Mesenchymal stem cell (in vitro differentiated cells and primary cell): ENCODE measurements at regions not wholly inside any gene's neighbourhood (a gene's known extent, or its start where the extent isn't known, plus 50 kb on each side); places are given as distances from the start of the nearest gene placed in this dataset.
A peak's percentile ranks its signal among the peaks of the same experiment; 100 is the strongest.

Experiments
- DNase-seq: peaks from one replicate; pipeline ENCODE4 v3.0.0-alpha.2; 2013
- H2AFZ ChIP-seq: one replicate; pipeline ENCODE4 v1.6.1; 2013; ENCODE audit warnings: low read depth, mild to moderate bottlenecking, control low read depth, inconsistent platforms, low read length, moderate library complexity
- H2AK5ac ChIP-seq: 2 replicates; pipeline ENCODE4 v1.6.1; 2013; ENCODE audit warnings: low read length, moderate library complexity, mild to moderate bottlenecking, inconsistent platforms; ENCODE audit not compliant: severe bottlenecking
- H2BK120ac ChIP-seq: one replicate; pipeline ENCODE4 v1.6.1; 2013; ENCODE audit warnings: low read depth, mild to moderate bottlenecking, inconsistent platforms, low read length, moderate library complexity
- H2BK12ac ChIP-seq, 2 experiments: one replicate each; pipeline ENCODE4 v1.6.1; 2013; ENCODE audit warnings: inconsistent platforms in 2 of 2, low read length in 2 of 2, mild to moderate bottlenecking in 2 of 2, moderate library complexity in 2 of 2, control low read depth in 1 of 2
- H2BK15ac ChIP-seq: one replicate; pipeline ENCODE4 v1.6.1; 2013; ENCODE audit warnings: mild to moderate bottlenecking, low read depth, inconsistent platforms; ENCODE audit not compliant: poor library complexity, severe bottlenecking
- H2BK5ac ChIP-seq: 2 replicates; pipeline ENCODE4 v1.6.1; 2013; ENCODE audit warnings: low read depth, mild to moderate bottlenecking, low read length, control low read depth, inconsistent platforms; ENCODE audit not compliant: poor library complexity, severe bottlenecking
- H3K14ac ChIP-seq, 2 experiments: one replicate each; pipeline ENCODE4 v1.6.1; 2013; ENCODE audit warnings: inconsistent platforms in 2 of 2, low read length in 2 of 2, control low read depth in 1 of 2, mild to moderate bottlenecking in 1 of 2, moderate library complexity in 1 of 2
- H3K18ac ChIP-seq, 2 experiments: one replicate each; pipeline ENCODE4 v1.6.1; 2013; ENCODE audit warnings: inconsistent platforms in 2 of 2, low read length in 2 of 2, control low read depth in 1 of 2, low read depth in 1 of 2, mild to moderate bottlenecking in 1 of 2
- H3K23ac ChIP-seq, 2 experiments: one replicate each; pipeline ENCODE4 v1.6.1; 2013; ENCODE audit warnings: inconsistent platforms in 2 of 2, low read length in 2 of 2, mild to moderate bottlenecking in 2 of 2, moderate library complexity in 2 of 2, control low read depth in 1 of 2
- H3K27ac ChIP-seq: 2 replicates; pipeline ENCODE4 v1.5.1; 2013; ENCODE audit warnings: mild to moderate bottlenecking, moderate library complexity, low read length, control low read depth, inconsistent platforms; ENCODE audit not compliant: poor library complexity, severe bottlenecking
- H3K27me3 ChIP-seq, 2 experiments: 2 replicates each; pipeline versions ENCODE4 v1.6.1 to v1.7.0; 2013; ENCODE audit warnings: low read length in 2 of 2, mild to moderate bottlenecking in 2 of 2, moderate library complexity in 2 of 2, control low read depth in 1 of 2, inconsistent platforms in 1 of 2; ENCODE audit not compliant: control insufficient read depth in 1 of 2, insufficient read depth in 1 of 2
- H3K36me3 ChIP-seq, 2 experiments: 2 replicates each; pipeline versions ENCODE4 v1.6.1 to v1.7.0; 2013; ENCODE audit warnings: low read length in 2 of 2, control low read depth in 1 of 2, inconsistent platforms in 1 of 2, low read depth in 1 of 2, mild to moderate bottlenecking in 1 of 2; ENCODE audit not compliant: insufficient read depth in 2 of 2, control insufficient read depth in 1 of 2
- H3K4ac ChIP-seq, 2 experiments: one replicate each; pipeline ENCODE4 v1.6.1; 2013; ENCODE audit warnings: inconsistent platforms in 2 of 2, low read length in 2 of 2, mild to moderate bottlenecking in 2 of 2, moderate library complexity in 2 of 2, control low read depth in 1 of 2, low read depth in 1 of 2
- H3K4me1 ChIP-seq: 2 replicates; pipeline ENCODE4 v1.6.1; 2013; ENCODE audit warnings: low read depth, low read length, control low read depth; ENCODE audit not compliant: control insufficient read depth, insufficient read depth
- H3K4me2 ChIP-seq: 2 replicates; pipeline ENCODE4 v1.6.1; 2013; ENCODE audit warnings: low read length, mild to moderate bottlenecking, inconsistent platforms; ENCODE audit not compliant: poor library complexity, severe bottlenecking
- H3K4me3 ChIP-seq, 2 experiments: 2 replicates each; pipeline versions ENCODE4 v1.5.1 to v1.7.0; 2013; ENCODE audit warnings: low read length in 2 of 2, mild to moderate bottlenecking in 2 of 2, control low read depth in 1 of 2, low read depth in 1 of 2; ENCODE audit not compliant: insufficient read depth in 1 of 2
- H3K79me1 ChIP-seq: replicated peaks from 2 replicates; pipeline ENCODE4 v1.6.1; 2013; ENCODE audit warnings: mild to moderate bottlenecking, control low read depth, low read length, inconsistent platforms; ENCODE audit not compliant: poor library complexity, severe bottlenecking
- H3K9ac ChIP-seq: 2 replicates; pipeline ENCODE4 v1.7.0; 2013; ENCODE audit warnings: mild to moderate bottlenecking, low read length, moderate library complexity
- H3K9me3 ChIP-seq: 2 replicates; pipeline ENCODE4 v1.7.0; 2013; ENCODE audit warnings: mild to moderate bottlenecking, low read length; ENCODE audit not compliant: control insufficient read depth
- H4K8ac ChIP-seq: one replicate; pipeline ENCODE4 v1.6.1; 2013; ENCODE audit warnings: inconsistent platforms, mild to moderate bottlenecking, low read length, moderate library complexity
- H4K91ac ChIP-seq: one replicate; pipeline ENCODE4 v1.6.1; 2013; ENCODE audit warnings: mild to moderate bottlenecking, low read length, inconsistent platforms
- WGBS: methylation state at CpG from one replicate; pipeline ENCODE4 v1.1.7; 2013; ENCODE audit warnings: mixed read lengths; 5-methylcytosine and 5-hydroxymethylcytosine counted together

GRCh38 chr4:161329852-161330251, 833.9 kb downstream of the FSTL5 start:
- H2BK15ac ChIP-seq, result no peak overlapping the region
- no peak overlapping the region for H2BK5ac ChIP-seq
- WGBS, result 100% methylated on average over 1 of the region's 1 CpG

DNA sequence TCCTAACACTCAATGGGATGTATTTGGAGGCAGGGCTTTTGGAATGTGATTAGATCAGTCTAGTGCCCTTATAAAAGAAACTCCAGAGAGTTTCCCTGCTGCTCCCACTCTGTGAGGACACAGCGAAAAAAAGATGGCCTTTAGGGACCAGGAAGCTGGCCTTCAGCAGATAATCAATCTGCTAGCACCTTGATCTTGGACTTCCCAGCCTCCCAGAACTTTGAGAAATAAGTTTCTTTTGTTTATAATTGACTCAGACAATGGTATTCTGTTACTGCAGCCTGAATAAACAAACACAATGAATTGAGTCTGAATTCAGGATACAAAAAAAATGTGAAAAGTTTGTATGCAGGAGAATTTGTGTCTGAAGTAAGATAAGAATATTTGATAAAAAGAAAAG, 842.1 kb downstream of the FSTL5 start:
- WGBS, result 33% methylated on average over 1 of the region's 1 CpG
- Histone ChIP-seq H2AFZ (no peak overlapping the region), H3K14ac (no peak overlapping the region), H2BK120ac (no peak overlapping the region), H3K4me3 (no peak overlapping the region), H2BK12ac (no peak overlapping the region), H3K4me2 (no peak overlapping the region), H2BK15ac (no peak overlapping the region), H3K18ac (no peak overlapping the region), H3K4ac (no peak overlapping the region), H2BK5ac (no peak overlapping the region), H3K4me1 (no peaks in the 10 kb centered on the region), H3K9me3 (no peaks in the 10 kb centered on the region), H3K79me1 (no peaks in the 10 kb centered on the region), H3K36me3 (no peaks in the 10 kb centered on the region), H3K23ac (no peak overlapping the region), H3K9ac (no peak overlapping the region), H3K27me3 (no peaks in the 10 kb centered on the region), H4K8ac (no peak overlapping the region), H3K27ac (no peak overlapping the region), H4K91ac (no peak overlapping the region), H2AK5ac (no peak overlapping the region)
- DNase-seq, result peak; percentile 36

More at GRCh38 chr4:161329852-161330251, 833.9 kb downstream of the FSTL5 start:
- H3K27ac ChIP-seq, result no peak overlapping the region
- H3K23ac ChIP-seq, result no peak overlapping the region
- H3K14ac ChIP-seq, result no peak overlapping the region
- no peak overlapping the region for H4K91ac ChIP-seq
- no peak overlapping the region for H3K9ac ChIP-seq
- no peak overlapping the region for H2AK5ac ChIP-seq
- no peak overlapping the region for H4K8ac ChIP-seq
- no peak overlapping the region for H2BK12ac ChIP-seq
- no peaks in the 10 kb centered on the region for H3K79me1 ChIP-seq
- H2AFZ ChIP-seq, result no peak overlapping the region
- no peak for DNase-seq
- no peak overlapping the region for H3K4me3 ChIP-seq
- H3K9me3 ChIP-seq, result no peaks in the 10 kb centered on the region
- H3K4ac ChIP-seq, result no peak overlapping the region
- no peaks in the 10 kb centered on the region for H3K36me3 ChIP-seq
- no peak overlapping the region for H2BK120ac ChIP-seq
- no peak overlapping the region for H3K18ac ChIP-seq
- no peak overlapping the region for H3K4me2 ChIP-seq
- no peaks in the 10 kb centered on the region for H3K4me1 ChIP-seq
- H3K27me3 ChIP-seq, result no peaks in the 10 kb centered on the region

- Histone ChIP-seq H2BK120ac (no peak overlapping the region), H4K91ac (no peak overlapping the region), H3K18ac (no peak overlapping the region), H4K8ac (no peak overlapping the region), H3K4me2 (no peak overlapping the region), H3K4me1 (no peaks in the 10 kb centered on the region), H3K79me1 (no peaks in the 10 kb centered on the region), H3K9me3 (no peaks in the 10 kb centered on the region), H3K27ac (no peak overlapping the region), H3K9ac (no peak overlapping the region), H3K27me3 (no peaks in the 10 kb centered on the region), H3K4ac (no peak overlapping the region), H2AK5ac (no peak overlapping the region), H3K36me3 (no peaks in the 10 kb centered on the region), H2BK12ac (no peak overlapping the region), H3K4me3 (no peak overlapping the region), H3K14ac (no peak overlapping the region), H3K23ac (no peak overlapping the region), H2AFZ (no peak overlapping the region), H2BK15ac (no peak overlapping the region), H2BK5ac (no peak overlapping the region)
- peak; percentile 13 for DNase-seq
- WGBS, result 63% methylated on average over 3 of the region's 4 CpGs
Observed at GRCh38 chr4:161320377-161320776, 843.4 kb downstream of the FSTL5 start.

- no peaks in the 10 kb centered on the region for H3K79me1 ChIP-seq
- H3K23ac ChIP-seq, result no peak overlapping the region
- no peak overlapping the region for H3K4ac ChIP-seq
- H3K9me3 ChIP-seq, result no peaks in the 10 kb centered on the region
- H2BK5ac ChIP-seq, result no peak overlapping the region
- H2BK12ac ChIP-seq, result no peak overlapping the region
- no peak overlapping the region for H4K91ac ChIP-seq
- no peak overlapping the region for H3K9ac ChIP-seq
- no peaks in the 10 kb centered on the region for H3K27me3 ChIP-seq
- H3K14ac ChIP-seq, result no peak overlapping the region
- H2AK5ac ChIP-seq, result no peak overlapping the region
- H3K27ac ChIP-seq, result no peak overlapping the region
- H2BK15ac ChIP-seq, result no peak overlapping the region
- no peak overlapping the region for H3K4me2 ChIP-seq
- no peak overlapping the region for H4K8ac ChIP-seq
- no peak overlapping the region for H3K18ac ChIP-seq
- H3K4me3 ChIP-seq, result no peak overlapping the region
- 93% methylated on average over 4 of the region's 4 CpGs for WGBS
- H3K36me3 ChIP-seq, result no peaks in the 10 kb centered on the region
- DNase-seq, result no peak
- H2BK120ac ChIP-seq, result no peak overlapping the region
- no peak overlapping the region for H2AFZ ChIP-seq
- no peaks in the 10 kb centered on the region for H3K4me1 ChIP-seq
Observed at GRCh38 chr4:161317000-161317399, 846.8 kb downstream of the FSTL5 start.
